ENCODE measurements at regions not wholly inside any gene's neighbourhood (a gene's known extent, or its start where the extent isn't known, plus 50 kb on each side); places are given as distances from the start of the nearest gene placed in this dataset.

GRCh38 chr11:45475173-45475572 is 189.0 kb upstream of the SYT13 start:
- no peak for DNase-seq
- Histone ChIP-seq H3K27ac (no peak overlapping the region), H3K36me3 (no peaks in the 10 kb centered on the region), H3K9me3 (no peaks in the 10 kb centered on the region), H3K4me1 (peaks cover 0 to 10% (median 2%) of the 10 kb centered on the region in 6 donors), H3K27me3 (replicated peaks in 1 of 7) (peaks cover 0 to 12% (median 0%) of the 10 kb centered on the region in 7 donors), H3K4me3 (no peak overlapping the region)
- intact Hi-C loops (cut with DNase I; ENCODE audit: low total_unique reads): no loop called here
- no peak for TF ChIP-seq CTCF (IDR thresholded peaks at IDR 0.05 in 8 of 11, conservative IDR thresholded peaks at IDR 0.05 in 3 of 11)
- TF ChIP-seq POLR2AphosphoS5 (IDR thresholded peaks at IDR 0.05): no peak
- no peak for TF ChIP-seq POLR2A (IDR thresholded peaks at IDR 0.05)
- 25 to 72% (median 48%) methylated on average over 2 of the region's 2 CpGs for WGBS, 5 donors

- intact Hi-C loops (cut with DNase I; ENCODE audit: low total_unique reads): no loop called here
- H3K27me3 ChIP-seq (replicated peaks in 1 of 7): no peaks in the 10 kb centered on the region
- WGBS, 5 donors: 55 to 81% (median 66%) methylated on average over 3 of the region's 3 CpGs
Observed at GRCh38 chr11:45473341-45473895, 187.3 kb upstream of the SYT13 start.

GRCh38 chr11:45472716-45473317 is 186.7 kb upstream of the SYT13 start:
- Histone ChIP-seq H3K4me1 (peaks cover 0 to 26% (median 7%) of the 10 kb centered on the region in 6 donors), H3K27me3 (replicated peaks in 1 of 7) (no peaks in the 10 kb centered on the region), H3K4me3 (no peak overlapping the region), H3K36me3 (no peaks in the 10 kb centered on the region), H3K27ac (peak overlapping the region in 1 of 8 donors; percentile 13), H3K9me3 (no peaks in the 10 kb centered on the region)
- peak; percentile 45 for DNase-seq
- intact Hi-C loops (cut with DNase I; ENCODE audit: low total_unique reads): no loop called here
- TF ChIP-seq CTCF (IDR thresholded peaks at IDR 0.05 in 8 of 11, conservative IDR thresholded peaks at IDR 0.05 in 3 of 11) (no peak), POLR2A (IDR thresholded peaks at IDR 0.05) (no peak), POLR2AphosphoS5 (IDR thresholded peaks at IDR 0.05) (no peak)
- 75 to 82% (median 79%) methylated on average over 14 of the region's 14 CpGs for WGBS, 5 donors

More at GRCh38 chr11:45473341-45473895, 187.3 kb upstream of the SYT13 start:
- no peak for TF ChIP-seq POLR2AphosphoS5 (IDR thresholded peaks at IDR 0.05)
- no peak for TF ChIP-seq POLR2A (IDR thresholded peaks at IDR 0.05)
- no peak for TF ChIP-seq CTCF (IDR thresholded peaks at IDR 0.05 in 8 of 11, conservative IDR thresholded peaks at IDR 0.05 in 3 of 11)
- Histone ChIP-seq H3K36me3 (no peaks in the 10 kb centered on the region), H3K4me3 (no peak overlapping the region), H3K9me3 (no peaks in the 10 kb centered on the region), H3K4me1 (peaks cover 0 to 20% (median 5%) of the 10 kb centered on the region in 6 donors), H3K27ac (peak overlapping the region in 1 of 8 donors; percentile 13)
- peak; percentile 18 for DNase-seq

- Histone ChIP-seq H3K9me3 (no peaks in the 10 kb centered on the region), H3K27ac (peak overlapping the region in 5 of 8 donors; percentile 3 to 59 (median 34)), H3K4me1 (peaks cover 0 to 26% (median 7%) of the 10 kb centered on the region in 6 donors), H3K36me3 (no peaks in the 10 kb centered on the region), H3K27me3 (replicated peaks in 1 of 7) (no peaks in the 10 kb centered on the region), H3K4me3 (no peak overlapping the region)
- TF ChIP-seq POLR2AphosphoS5 (IDR thresholded peaks at IDR 0.05) (no peak), POLR2A (IDR thresholded peaks at IDR 0.05) (no peak), CTCF (IDR thresholded peaks at IDR 0.05 in 8 of 11, conservative IDR thresholded peaks at IDR 0.05 in 3 of 11) (no peak)
- intact Hi-C loops (cut with DNase I; ENCODE audit: low total_unique reads): no loop called here
- peak; percentile 34 for DNase-seq
- 71 to 90% (median 83%) methylated on average over 4 of the region's 4 CpGs for WGBS, 5 donors
Observed at GRCh38 chr11:45471266-45471665, 185.1 kb upstream of the SYT13 start.
